ENCODE measurements at regions not wholly inside any gene's neighbourhood (a gene's known extent, or its start where the extent isn't known, plus 50 kb on each side); places are given as distances from the start of the nearest gene placed in this dataset.

- TF ChIP-seq CTCF (IDR thresholded peaks at IDR 0.05) (no peak), POLR2A (IDR thresholded peaks at IDR 0.05) (no peak)
Measured at GRCh38 chr3:87175732-87176131, 51.4 kb upstream of the CHMP2B start.

Data from thyroid gland (tissue), 4 donors.